ENCODE measurements at regions not wholly inside any gene's neighbourhood (a gene's known extent, or its start where the extent isn't known, plus 50 kb on each side); places are given as distances from the start of the nearest gene placed in this dataset.

GRCh38 chrX:98452456-98452855 is 1568.7 kb downstream of the RPA4 start:
- Histone ChIP-seq H3K9me3 (no peaks in the 10 kb centered on the region), H3K4me3 (no peak overlapping the region), H3K4me1 (ENCODE audit: low read depth) (no peaks in the 10 kb centered on the region), H3K36me3 (ENCODE audit: low read depth) (no peaks in the 10 kb centered on the region)
- no peak for TF ChIP-seq CTCF (IDR thresholded peaks at IDR 0.05)
- intact Hi-C loops (cut with DNase I, micrococcal nuclease), result no loop called here
- DNase-seq, result no peak
- no peak for ATAC-seq

GRCh38 chrX:98459669-98460068 is 1576.0 kb downstream of the RPA4 start:
- no peak overlapping the region for H3K4me3 ChIP-seq
- DNase-seq (no peak), ATAC-seq (no peak)
- intact Hi-C loops (cut with DNase I, micrococcal nuclease), result no loop called here
- no peak for TF ChIP-seq CTCF (IDR thresholded peaks at IDR 0.05)
- no peaks in the 10 kb centered on the region for H3K4me1 ChIP-seq (ENCODE audit: low read depth)
- no peaks in the 10 kb centered on the region for H3K9me3 ChIP-seq
- H3K36me3 ChIP-seq (ENCODE audit: low read depth), result no peaks in the 10 kb centered on the region

- H3K4me3 ChIP-seq, result no peak overlapping the region
- ATAC-seq (no peak), DNase-seq (no peak)
- H3K4me1 ChIP-seq (ENCODE audit: low read depth), result no peaks in the 10 kb centered on the region
- intact Hi-C loops (cut with DNase I, micrococcal nuclease), result no loop called here
- no peaks in the 10 kb centered on the region for H3K9me3 ChIP-seq
- TF ChIP-seq CTCF (IDR thresholded peaks at IDR 0.05), result no peak
- H3K36me3 ChIP-seq (ENCODE audit: low read depth), result no peaks in the 10 kb centered on the region
These were observed 1596.9 kb downstream of the RPA4 start for GRCh38 chrX:98480606-98481005.

GRCh38 chrX:98481636-98482035 is 1597.9 kb downstream of the RPA4 start:
- Histone ChIP-seq H3K4me3 (no peak overlapping the region), H3K36me3 (ENCODE audit: low read depth) (no peaks in the 10 kb centered on the region), H3K4me1 (ENCODE audit: low read depth) (no peaks in the 10 kb centered on the region), H3K9me3 (no peaks in the 10 kb centered on the region)
- no peak for TF ChIP-seq CTCF (IDR thresholded peaks at IDR 0.05)
- DNase-seq, result no peak
- no peak for ATAC-seq
- intact Hi-C loops (cut with DNase I, micrococcal nuclease), result no loop called here

DNA sequence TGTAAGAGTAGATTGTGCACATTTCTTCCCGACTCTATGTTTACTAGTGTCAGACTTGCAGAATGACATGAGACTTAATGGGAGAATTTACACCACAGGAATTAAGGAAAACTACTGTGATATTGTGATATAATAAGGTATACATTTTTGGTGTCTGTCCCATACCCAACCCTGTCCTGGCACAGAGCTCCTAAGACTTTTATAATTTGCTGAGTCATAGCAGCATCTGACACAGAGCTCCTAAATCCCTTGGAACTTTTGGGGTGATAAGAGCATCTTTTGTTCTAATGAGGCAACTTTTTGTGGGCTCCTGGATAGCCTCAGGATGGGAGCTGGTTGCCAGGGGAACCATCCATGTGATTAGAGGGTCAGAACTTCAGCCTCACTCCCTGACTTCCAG is 1607.0 kb downstream of the RPA4 start:
- H3K4me3 ChIP-seq, result no peak overlapping the region
- H3K36me3 ChIP-seq (ENCODE audit: low read depth), result no peaks in the 10 kb centered on the region
- intact Hi-C loops (cut with DNase I, micrococcal nuclease), result no loop called here
- H3K4me1 ChIP-seq (ENCODE audit: low read depth), result no peaks in the 10 kb centered on the region
- H3K9me3 ChIP-seq, result no peaks in the 10 kb centered on the region
- ATAC-seq (no peak), DNase-seq (no peak)
- TF ChIP-seq CTCF (IDR thresholded peaks at IDR 0.05), result no peak

GRCh38 chrX:98501426-98501825 is 1617.7 kb downstream of the RPA4 start:
- Histone ChIP-seq H3K4me1 (ENCODE audit: low read depth) (no peaks in the 10 kb centered on the region), H3K9me3 (no peaks in the 10 kb centered on the region), H3K4me3 (no peak overlapping the region), H3K36me3 (ENCODE audit: low read depth) (no peaks in the 10 kb centered on the region)
- DNase-seq, result no peak
- no peak for TF ChIP-seq CTCF (IDR thresholded peaks at IDR 0.05)
- intact Hi-C loops (cut with DNase I, micrococcal nuclease), result no loop called here
- no peak for ATAC-seq
